SK-N-SH (cell line): ENCODE measurements at regions not wholly inside any gene's neighbourhood (a gene's known extent, or its start where the extent isn't known, plus 50 kb on each side); places are given as distances from the start of the nearest gene placed in this dataset.
A peak's percentile ranks its signal among the peaks of the same experiment; 100 is the strongest.

Experiments
- CTCF ChIA-PET: fragments of 300-600, 350-600 bp; formaldehyde crosslinking; extraction: SDS; loops from one replicate; lab custom pipeline; 2021; lab: Yijun Ruan, JAX
- POLR2A ChIA-PET: fragments of 350-600 bp; sonication (Branson Sonifier 250); formaldehyde crosslinking; extraction: SDS; loops from one replicate; lab custom pipeline; 2020; ENCODE audit warnings: antibody characterized with exemption, inconsistent platforms; lab: Yijun Ruan, JAX
- DNase-seq: peaks from one replicate; pipeline ENCODE4 v3.0.0; 2012
- H2AFZ ChIP-seq: fragments of 200-600 bp; sonication (generic); 2 replicates; pipeline ENCODE4 v1.8.1; 2016; ENCODE audit warnings: antibody characterized with exemption, mild to moderate bottlenecking, low read depth
- H3F3A ChIP-seq: fragments of 200-600 bp; sonication (generic); replicated peaks from 2 replicates; pipeline ENCODE3; 2016; ENCODE audit warnings: antibody characterized with exemption, mild to moderate bottlenecking; ENCODE audit not compliant: insufficient read depth
- H3K27ac ChIP-seq, 2 experiments: fragments of 200-500 bp in 1 of 2; fragments of 200-600 bp in 1 of 2; sonication (Bioruptor generic) in 1 of 2; sonication (generic), shearing (Covaris generic) in 1 of 2; 2 replicates each; pipeline versions ENCODE4 v1.5.1 to v1.6.1; 2014 to 2016; ENCODE audit warnings: low read depth in 2 of 2, inconsistent platforms in 1 of 2, low read length in 1 of 2, mild to moderate bottlenecking in 1 of 2, mixed read lengths in 1 of 2
- H3K27me3 ChIP-seq: fragments of 200-600 bp; sonication (generic), shearing (Covaris generic); 2 replicates; pipeline ENCODE4 v1.6.1; 2016; ENCODE audit warnings: mixed run types; ENCODE audit not compliant: insufficient read depth
- H3K36me3 ChIP-seq, 2 experiments: fragments of 200-500 bp in 1 of 2; fragments of 200-600 bp in 1 of 2; sonication (Bioruptor generic) in 1 of 2; sonication (generic) in 1 of 2; replicated peaks in 1 of 2; 2 replicates each; pipeline versions ENCODE3 to v1.5.1; 2014 to 2016; ENCODE audit warnings: low read length in 1 of 2, mild to moderate bottlenecking in 1 of 2; ENCODE audit not compliant: insufficient read depth in 2 of 2, control insufficient read depth in 1 of 2
- H3K4me1 ChIP-seq, 2 experiments: fragments of 200-500 bp in 1 of 2; fragments of 200-600 bp in 1 of 2; sonication (Bioruptor generic) in 1 of 2; sonication (generic), shearing (Covaris generic) in 1 of 2; 2 replicates each; pipeline versions ENCODE4 v1.5.1 to v1.6.1; 2014 to 2016; ENCODE audit warnings: low read depth in 1 of 2, low read length in 1 of 2, mixed run types in 1 of 2; ENCODE audit not compliant: insufficient read depth in 2 of 2, control insufficient read depth in 1 of 2
- H3K4me2 ChIP-seq: fragments of 200-600 bp; sonication (generic), shearing (Covaris generic); 2 replicates; pipeline ENCODE4 v1.6.1; 2017; ENCODE audit warnings: mixed run types
- H3K4me3 ChIP-seq, 2 experiments: fragments of 200-500 bp in 1 of 2; fragments of 200-600 bp in 1 of 2; sonication (Bioruptor generic) in 1 of 2; sonication (generic), shearing (Covaris generic) in 1 of 2; 2 replicates each; pipeline versions ENCODE4 v1.5.1 to v1.8.1; 2014 to 2016; ENCODE audit warnings: low read depth in 2 of 2, inconsistent platforms in 1 of 2, low read length in 1 of 2, mild to moderate bottlenecking in 1 of 2, mixed read lengths in 1 of 2, moderate library complexity in 1 of 2
- H3K79me2 ChIP-seq: fragments of 200-600 bp; sonication (generic); 2 replicates; pipeline ENCODE4 v1.8.1; 2017; ENCODE audit warnings: mild to moderate bottlenecking; ENCODE audit not compliant: insufficient read depth
- H3K9ac ChIP-seq: fragments of 200-600 bp; sonication (generic); 2 replicates; pipeline ENCODE4 v1.6.1; 2017; ENCODE audit warnings: mixed run types
- H3K9me2 ChIP-seq: fragments of 200-600 bp; sonication (generic); 2 replicates; pipeline ENCODE4 v1.6.1; 2017; ENCODE audit warnings: mixed run types
- H3K9me3 ChIP-seq: fragments of 200-600 bp; sonication (generic); 2 replicates; pipeline ENCODE4 v1.6.1; 2017; ENCODE audit warnings: mixed run types, mild to moderate bottlenecking, moderate library complexity
- H4K20me1 ChIP-seq: fragments of 200-600 bp; sonication (generic); 2 replicates; pipeline ENCODE4 v1.6.1; 2017; ENCODE audit warnings: mild to moderate bottlenecking, mixed run types; ENCODE audit not compliant: insufficient read depth
- CHD2 ChIP-seq: fragments of 150-350 bp; IDR thresholded peaks from 2 replicates; pipeline ENCODE4 v1.6.1; 2018; ENCODE audit warnings: low read length; ENCODE audit not compliant: partially characterized antibody
- ELF1 ChIP-seq: IDR thresholded peaks from 2 replicates; pipeline ENCODE4 v1.4.0; 2012
- EP300 ChIP-seq, 2 experiments: IDR thresholded peaks; 2 replicates each; pipeline versions ENCODE4 v1.4.0 to v1.6.1; 2012; ENCODE audit warnings: borderline replicate concordance in 1 of 2, low read depth in 1 of 2, low read length in 1 of 2
- EZH2phosphoT487 ChIP-seq: fragments of 200-600 bp; sonication (generic); IDR thresholded peaks from 2 replicates; pipeline ENCODE4 v1.6.1; 2017; ENCODE audit warnings: low read depth, mixed run types, mild to moderate bottlenecking, antibody characterized with exemption, moderate library complexity, borderline replicate concordance
- FOSL2 ChIP-seq: IDR thresholded peaks from 2 replicates; pipeline ENCODE4 v1.4.0; 2012; ENCODE audit warnings: low read depth, mild to moderate bottlenecking, moderate library complexity, borderline replicate concordance
- FOXJ3 ChIP-seq: sonication (generic); formaldehyde crosslinking; IDR thresholded peaks from 2 replicates; pipeline ENCODE4 v1.5.1; 2020; ENCODE audit warnings: mild to moderate bottlenecking, missing genetic modification reagents
- FOXM1 ChIP-seq: IDR thresholded peaks from 2 replicates; pipeline ENCODE4 v1.4.0; 2012; ENCODE audit warnings: low read depth, mild to moderate bottlenecking
- GABPA ChIP-seq: IDR thresholded peaks from 2 replicates; pipeline ENCODE4 v1.4.0; 2012; ENCODE audit warnings: low read depth, mild to moderate bottlenecking
- JUND ChIP-seq: IDR thresholded peaks from 2 replicates; pipeline ENCODE4 v1.4.0; 2012
- MEF2A ChIP-seq: IDR thresholded peaks from 2 replicates; pipeline ENCODE4 v1.4.0; 2012; ENCODE audit warnings: low read depth, borderline replicate concordance
- MXI1 ChIP-seq: IDR thresholded peaks from 2 replicates; pipeline ENCODE4 v1.6.1; 2012; ENCODE audit warnings: mild to moderate bottlenecking, low read depth, low read length, improper control_type of control experiment
- NFIC ChIP-seq: IDR thresholded peaks from 2 replicates; pipeline ENCODE4 v1.4.0; 2012; ENCODE audit warnings: borderline replicate concordance
- NRF1 ChIP-seq: IDR thresholded peaks from 2 replicates; pipeline ENCODE4 v1.6.1; 2012; ENCODE audit warnings: low read depth, mild to moderate bottlenecking, low read length
- POLR2AphosphoS5 ChIP-seq: IDR thresholded peaks from 2 replicates; pipeline ENCODE4 v1.6.1; 2012; ENCODE audit warnings: low read depth, low read length
- RAD21 ChIP-seq: IDR thresholded peaks from 2 replicates; pipeline ENCODE4 v1.6.1; 2012; ENCODE audit warnings: mild to moderate bottlenecking, low read length
- RCOR1 ChIP-seq: fragments of 150-350 bp; IDR thresholded peaks from 2 replicates; pipeline ENCODE4 v1.6.1; 2017; ENCODE audit warnings: antibody characterized with exemption, low read length
- RXRA ChIP-seq: IDR thresholded peaks from 2 replicates; pipeline ENCODE4 v1.4.0; 2012; ENCODE audit warnings: low read depth, mild to moderate bottlenecking, borderline replicate concordance
- SIN3A ChIP-seq: IDR thresholded peaks from 2 replicates; pipeline ENCODE4 v1.6.1; 2012; ENCODE audit warnings: low read depth, mild to moderate bottlenecking, low read length, moderate library complexity, borderline replicate concordance
- SMC3 ChIP-seq: IDR thresholded peaks from 2 replicates; pipeline ENCODE4 v1.6.1; 2012; ENCODE audit warnings: low read depth, low read length, improper control_type of control experiment
- TAF1 ChIP-seq: IDR thresholded peaks from 2 replicates; pipeline ENCODE4 v1.6.1; 2012; ENCODE audit warnings: low read depth, mild to moderate bottlenecking, low read length, moderate library complexity, borderline replicate concordance
- TCF12 ChIP-seq: IDR thresholded peaks from 2 replicates; pipeline ENCODE4 v1.4.0; 2012
- TEAD4 ChIP-seq: IDR thresholded peaks from 2 replicates; pipeline ENCODE4 v1.4.0; 2012; ENCODE audit warnings: mild to moderate bottlenecking, borderline replicate concordance; ENCODE audit not compliant: insufficient read depth
- YY1 ChIP-seq: IDR thresholded peaks from 2 replicates; pipeline ENCODE4 v1.4.0; 2012; ENCODE audit warnings: low read depth, mild to moderate bottlenecking
- WGBS: methylation state at CpG from one replicate; pipeline ENCODE4 v1.1.6; 2017; ENCODE audit warnings: low lambda C conversion rate; 5-methylcytosine and 5-hydroxymethylcytosine counted together
- TF ChIP-seq, protein P1 (sequence below): IDR thresholded peaks from 2 replicates; pipeline ENCODE4 v1.4.0; 2012; ENCODE audit warnings: low read depth, borderline replicate concordance
- TF ChIP-seq, protein P2 (sequence below): fragments of 150-350 bp; IDR thresholded peaks from 2 replicates; pipeline ENCODE4 v1.6.1; 2017; ENCODE audit warnings: antibody characterized with exemption, low read length, low read depth, borderline replicate concordance
- TF ChIP-seq, protein P3 (sequence below): IDR thresholded peaks from 2 replicates; pipeline ENCODE4 v1.4.0; 2012; ENCODE audit warnings: low read depth
- TF ChIP-seq, protein P4 (sequence below): fragments of 150-350 bp; IDR thresholded peaks from 2 replicates; pipeline ENCODE4 v1.6.1; 2016; ENCODE audit warnings: mild to moderate bottlenecking, low read depth, low read length
- TF ChIP-seq, protein P5 (sequence below): fragments of 200-600 bp; sonication (generic); IDR thresholded peaks from 2 replicates; pipeline ENCODE4 v1.6.1; 2017; ENCODE audit warnings: antibody characterized with exemption, mild to moderate bottlenecking, moderate library complexity
- TF ChIP-seq, protein P6 (sequence below): IDR thresholded peaks from 2 replicates; pipeline ENCODE4 v1.4.0; 2012; ENCODE audit warnings: low read depth, borderline replicate concordance

DNA sequence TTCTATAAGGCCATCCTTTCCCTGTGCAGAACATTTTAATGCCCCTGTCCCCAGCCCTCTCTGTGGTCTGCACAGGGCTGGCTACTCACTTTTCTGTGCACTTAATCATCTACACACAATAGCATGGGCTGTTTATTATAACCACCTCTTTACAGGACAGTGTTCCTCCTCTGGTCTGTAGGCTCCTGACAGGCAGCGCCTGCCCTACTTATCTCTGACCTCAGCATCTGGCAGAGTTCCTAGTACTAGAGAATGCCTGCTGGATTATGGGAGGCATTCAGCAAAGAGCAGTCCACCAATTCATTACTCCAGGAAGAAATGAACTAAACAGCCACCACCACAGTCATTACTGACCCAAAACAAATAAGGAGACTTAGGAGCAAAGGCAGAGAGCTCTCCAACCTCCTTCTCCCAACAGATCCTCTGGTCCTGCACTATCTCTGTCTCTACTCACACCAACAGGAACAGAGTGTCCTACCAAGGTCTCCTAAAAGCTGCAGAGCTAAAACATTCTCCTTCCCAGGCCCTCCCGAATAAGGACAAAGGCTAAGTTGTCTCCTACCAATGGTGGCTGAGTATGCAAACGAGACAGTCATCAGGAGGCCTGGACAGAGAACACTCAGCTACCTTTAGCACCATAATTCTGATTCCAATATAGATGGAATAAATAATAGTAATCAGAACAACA is 279.2 kb downstream of the QDPR start:
- no peaks in the 10 kb centered on the region for H3K36me3 ChIP-seq
- peaks cover 18 to 24% of the 10 kb centered on the region in 2 experiments; a peak in 3 of 4 replicates for H3K4me1 ChIP-seq
- H3K4me2 ChIP-seq = peak overlapping the region; percentile 59
- DNase-seq = peak; percentile 61
- WGBS = 18% methylated on average over 3 of the region's 3 CpGs
- H3K9ac ChIP-seq = no peak overlapping the region
- no peak overlapping the region for H3K4me3 ChIP-seq
- H4K20me1 ChIP-seq = no peaks in the 10 kb centered on the region
- POLR2A ChIA-PET = no interaction called here
- no peaks in the 10 kb centered on the region for H3K79me2 ChIP-seq
- H3K9me2 ChIP-seq = no peaks in the 10 kb centered on the region
- CTCF ChIA-PET = interaction anchor here (1.4 kb wide), 1 partner anchor 10 kb away, joined by 4 read pairs; no protein-coding TSS in a partner anchor
- H3F3A ChIP-seq = peaks cover 13% of the 10 kb centered on the region
- no peak overlapping the region for H2AFZ ChIP-seq
- peak overlapping the region; percentile 28 to 70; a peak in 3 of 4 replicates for H3K27ac ChIP-seq
- H3K27me3 ChIP-seq = no peaks in the 10 kb centered on the region
- H3K9me3 ChIP-seq = no peaks in the 10 kb centered on the region
- TF ChIP-seq, protein P1, sequence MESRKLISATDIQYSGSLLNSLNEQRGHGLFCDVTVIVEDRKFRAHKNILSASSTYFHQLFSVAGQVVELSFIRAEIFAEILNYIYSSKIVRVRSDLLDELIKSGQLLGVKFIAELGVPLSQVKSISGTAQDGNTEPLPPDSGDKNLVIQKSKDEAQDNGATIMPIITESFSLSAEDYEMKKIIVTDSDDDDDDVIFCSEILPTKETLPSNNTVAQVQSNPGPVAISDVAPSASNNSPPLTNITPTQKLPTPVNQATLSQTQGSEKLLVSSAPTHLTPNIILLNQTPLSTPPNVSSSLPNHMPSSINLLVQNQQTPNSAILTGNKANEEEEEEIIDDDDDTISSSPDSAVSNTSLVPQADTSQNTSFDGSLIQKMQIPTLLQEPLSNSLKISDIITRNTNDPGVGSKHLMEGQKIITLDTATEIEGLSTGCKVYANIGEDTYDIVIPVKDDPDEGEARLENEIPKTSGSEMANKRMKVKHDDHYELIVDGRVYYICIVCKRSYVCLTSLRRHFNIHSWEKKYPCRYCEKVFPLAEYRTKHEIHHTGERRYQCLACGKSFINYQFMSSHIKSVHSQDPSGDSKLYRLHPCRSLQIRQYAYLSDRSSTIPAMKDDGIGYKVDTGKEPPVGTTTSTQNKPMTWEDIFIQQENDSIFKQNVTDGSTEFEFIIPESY = no peak
- no peak for TF ChIP-seq FOSL2
- no peak for TF ChIP-seq FOXJ3
- TF ChIP-seq, protein P2, sequence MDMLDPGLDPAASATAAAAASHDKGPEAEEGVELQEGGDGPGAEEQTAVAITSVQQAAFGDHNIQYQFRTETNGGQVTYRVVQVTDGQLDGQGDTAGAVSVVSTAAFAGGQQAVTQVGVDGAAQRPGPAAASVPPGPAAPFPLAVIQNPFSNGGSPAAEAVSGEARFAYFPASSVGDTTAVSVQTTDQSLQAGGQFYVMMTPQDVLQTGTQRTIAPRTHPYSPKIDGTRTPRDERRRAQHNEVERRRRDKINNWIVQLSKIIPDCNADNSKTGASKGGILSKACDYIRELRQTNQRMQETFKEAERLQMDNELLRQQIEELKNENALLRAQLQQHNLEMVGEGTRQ = no peak
- peak; percentile 43 for TF ChIP-seq CHD2
- TF ChIP-seq GABPA = no peak
- no peak for TF ChIP-seq RXRA
- TF ChIP-seq FOXM1 = no peak
- 0 out of 2 replicates have a peak, but pooled peaks have one; percentile 21 for TF ChIP-seq RAD21
- no peak for TF ChIP-seq TEAD4
- TF ChIP-seq EP300 (IDR thresholded peaks at IDR 0.05; ENCODE audit: borderline replicate concordance in 1 of 2, low read depth in 1 of 2, low read length in 1 of 2) = peak in 1 of 2 experiments; percentile 57; a peak in 2 of 4 replicates
- TF ChIP-seq MXI1 = peak; percentile 57; the same call in 1 of the 2 replicates
- peak; percentile 70 for TF ChIP-seq RCOR1
- TF ChIP-seq YY1 = no peak
- TF ChIP-seq, protein P3, sequence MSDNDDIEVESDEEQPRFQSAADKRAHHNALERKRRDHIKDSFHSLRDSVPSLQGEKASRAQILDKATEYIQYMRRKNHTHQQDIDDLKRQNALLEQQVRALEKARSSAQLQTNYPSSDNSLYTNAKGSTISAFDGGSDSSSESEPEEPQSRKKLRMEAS = no peak
- TF ChIP-seq, protein P4, sequence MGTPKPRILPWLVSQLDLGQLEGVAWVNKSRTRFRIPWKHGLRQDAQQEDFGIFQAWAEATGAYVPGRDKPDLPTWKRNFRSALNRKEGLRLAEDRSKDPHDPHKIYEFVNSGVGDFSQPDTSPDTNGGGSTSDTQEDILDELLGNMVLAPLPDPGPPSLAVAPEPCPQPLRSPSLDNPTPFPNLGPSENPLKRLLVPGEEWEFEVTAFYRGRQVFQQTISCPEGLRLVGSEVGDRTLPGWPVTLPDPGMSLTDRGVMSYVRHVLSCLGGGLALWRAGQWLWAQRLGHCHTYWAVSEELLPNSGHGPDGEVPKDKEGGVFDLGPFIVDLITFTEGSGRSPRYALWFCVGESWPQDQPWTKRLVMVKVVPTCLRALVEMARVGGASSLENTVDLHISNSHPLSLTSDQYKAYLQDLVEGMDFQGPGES = no peak
- peak; percentile 43 for TF ChIP-seq TCF12
- no peak for TF ChIP-seq MEF2A
- no peak for TF ChIP-seq ELF1
- no peak for TF ChIP-seq NRF1
- no peak for TF ChIP-seq JUND
- no peak for TF ChIP-seq SIN3A
- TF ChIP-seq NFIC = peak; percentile 43; the same call in 1 of the 2 replicates
- TF ChIP-seq, protein P5, sequence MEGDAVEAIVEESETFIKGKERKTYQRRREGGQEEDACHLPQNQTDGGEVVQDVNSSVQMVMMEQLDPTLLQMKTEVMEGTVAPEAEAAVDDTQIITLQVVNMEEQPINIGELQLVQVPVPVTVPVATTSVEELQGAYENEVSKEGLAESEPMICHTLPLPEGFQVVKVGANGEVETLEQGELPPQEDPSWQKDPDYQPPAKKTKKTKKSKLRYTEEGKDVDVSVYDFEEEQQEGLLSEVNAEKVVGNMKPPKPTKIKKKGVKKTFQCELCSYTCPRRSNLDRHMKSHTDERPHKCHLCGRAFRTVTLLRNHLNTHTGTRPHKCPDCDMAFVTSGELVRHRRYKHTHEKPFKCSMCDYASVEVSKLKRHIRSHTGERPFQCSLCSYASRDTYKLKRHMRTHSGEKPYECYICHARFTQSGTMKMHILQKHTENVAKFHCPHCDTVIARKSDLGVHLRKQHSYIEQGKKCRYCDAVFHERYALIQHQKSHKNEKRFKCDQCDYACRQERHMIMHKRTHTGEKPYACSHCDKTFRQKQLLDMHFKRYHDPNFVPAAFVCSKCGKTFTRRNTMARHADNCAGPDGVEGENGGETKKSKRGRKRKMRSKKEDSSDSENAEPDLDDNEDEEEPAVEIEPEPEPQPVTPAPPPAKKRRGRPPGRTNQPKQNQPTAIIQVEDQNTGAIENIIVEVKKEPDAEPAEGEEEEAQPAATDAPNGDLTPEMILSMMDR = no peak
- TF ChIP-seq POLR2AphosphoS5 = no peak
- no peak for TF ChIP-seq EZH2phosphoT487
- TF ChIP-seq, protein P6, sequence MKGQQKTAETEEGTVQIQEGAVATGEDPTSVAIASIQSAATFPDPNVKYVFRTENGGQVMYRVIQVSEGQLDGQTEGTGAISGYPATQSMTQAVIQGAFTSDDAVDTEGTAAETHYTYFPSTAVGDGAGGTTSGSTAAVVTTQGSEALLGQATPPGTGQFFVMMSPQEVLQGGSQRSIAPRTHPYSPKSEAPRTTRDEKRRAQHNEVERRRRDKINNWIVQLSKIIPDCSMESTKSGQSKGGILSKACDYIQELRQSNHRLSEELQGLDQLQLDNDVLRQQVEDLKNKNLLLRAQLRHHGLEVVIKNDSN = no peak
- TF ChIP-seq SMC3 = no peak
- no peak for TF ChIP-seq TAF1
